CD4-positive, alpha-beta T cell treated with Interleukin-4 for 4 hours (primary cell): ENCODE measurements at regions not wholly inside any gene's neighbourhood (a gene's known extent, or its start where the extent isn't known, plus 50 kb on each side); places are given as distances from the start of the nearest gene placed in this dataset.
"Not testable (repeated sequence)": the region's sequence is repeated elsewhere in the genome, so short reads cannot be mapped to it uniquely, and the experiment has no call there.

Experiments used
- DNase-seq: peaks from one replicate; pipeline ENCODE4 v3.0.0-alpha.2; 2020

DNA sequence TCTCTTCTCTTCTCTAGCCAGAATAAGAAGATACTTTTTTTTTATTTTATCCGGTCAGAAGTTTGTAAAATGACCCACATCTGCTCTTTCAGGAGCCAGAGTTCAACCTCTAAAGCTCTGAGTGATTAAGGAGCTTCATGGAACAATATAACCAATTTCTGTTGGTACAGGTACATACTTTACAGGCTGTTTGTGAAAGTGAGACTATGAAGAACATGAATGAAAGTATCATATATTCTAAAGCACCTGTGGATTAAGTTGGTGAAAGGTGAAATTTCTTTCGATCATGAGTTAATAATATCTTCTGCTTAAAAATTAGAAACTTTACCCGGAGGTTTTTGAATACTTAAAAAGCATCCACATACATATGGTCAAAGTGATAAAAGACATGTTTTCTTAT lies 65.2 kb downstream of the DMRT2 start:
- DNase-seq = no peak

DNA sequence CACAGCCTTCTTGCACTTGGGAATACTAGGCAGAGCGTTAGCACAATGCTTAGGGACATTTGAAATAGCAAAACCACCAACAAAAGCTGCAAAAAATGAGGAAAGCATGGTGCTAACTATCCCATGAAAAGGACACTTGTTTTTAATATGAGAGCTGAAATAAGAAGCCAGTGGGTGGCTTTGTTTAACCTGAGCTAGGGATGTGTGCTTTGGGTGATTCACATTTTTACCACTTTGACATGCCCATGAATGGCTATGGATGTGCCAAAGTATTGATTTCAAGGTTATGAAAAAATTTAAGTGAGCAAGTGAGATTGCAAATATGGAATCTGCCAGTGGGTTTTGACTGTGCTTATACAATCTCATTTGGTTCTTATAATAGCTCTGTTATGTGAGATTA lies 67.3 kb downstream of the DMRT2 start:
- DNase-seq = no peak

DNA sequence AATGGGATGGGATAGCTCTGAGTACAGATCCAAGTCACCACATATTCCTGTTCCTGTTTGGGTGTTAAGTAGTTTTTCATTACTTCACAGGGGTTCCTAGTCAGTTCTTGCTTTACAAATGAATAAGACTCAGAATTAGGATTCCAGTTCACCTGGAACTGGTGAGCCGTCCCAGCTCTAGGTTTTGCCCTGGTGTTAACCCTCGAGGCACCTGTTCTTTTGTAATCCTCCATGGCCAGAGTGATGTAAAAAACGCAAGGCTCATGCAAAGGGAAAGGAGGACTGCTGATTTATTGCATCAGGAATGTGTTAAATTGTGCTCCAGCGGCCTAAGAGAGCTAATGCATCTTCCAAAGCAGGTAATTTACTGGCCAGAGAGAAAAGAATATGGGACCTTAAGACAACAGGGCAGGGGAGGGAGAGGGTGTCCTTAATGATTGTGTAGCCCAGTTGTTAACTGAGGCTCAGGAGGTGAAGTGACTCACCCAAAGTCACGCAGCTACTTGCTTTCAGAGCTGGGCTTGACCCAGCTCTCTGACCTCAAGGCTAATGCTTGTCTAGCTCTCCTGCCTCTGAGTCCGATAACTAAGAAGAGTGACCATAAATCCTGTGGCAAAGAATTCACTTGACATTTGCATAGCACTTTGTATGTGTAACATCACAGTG lies 70.5 kb downstream of the DMRT2 start:
- no peak for DNase-seq

DNA sequence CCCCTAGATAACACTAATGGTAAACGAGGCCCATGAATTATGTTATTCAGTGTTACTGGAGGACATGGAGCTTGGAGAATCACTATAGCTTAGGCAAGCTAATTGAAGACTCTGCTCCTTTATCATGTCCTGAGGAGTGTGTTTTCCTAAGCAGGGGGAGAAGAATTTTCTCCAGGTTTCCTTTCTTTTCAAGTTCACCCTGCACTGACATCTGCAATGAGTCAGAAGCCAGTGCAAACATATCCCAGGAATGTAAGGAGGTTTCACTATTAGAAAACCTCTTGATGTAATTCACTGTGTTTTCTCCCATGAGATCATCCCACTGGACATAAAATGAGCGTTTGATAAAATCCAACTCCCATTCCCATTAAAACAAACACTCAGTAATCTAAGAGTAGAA lies 75.6 kb downstream of the DMRT2 start:
- no peak for DNase-seq

DNA sequence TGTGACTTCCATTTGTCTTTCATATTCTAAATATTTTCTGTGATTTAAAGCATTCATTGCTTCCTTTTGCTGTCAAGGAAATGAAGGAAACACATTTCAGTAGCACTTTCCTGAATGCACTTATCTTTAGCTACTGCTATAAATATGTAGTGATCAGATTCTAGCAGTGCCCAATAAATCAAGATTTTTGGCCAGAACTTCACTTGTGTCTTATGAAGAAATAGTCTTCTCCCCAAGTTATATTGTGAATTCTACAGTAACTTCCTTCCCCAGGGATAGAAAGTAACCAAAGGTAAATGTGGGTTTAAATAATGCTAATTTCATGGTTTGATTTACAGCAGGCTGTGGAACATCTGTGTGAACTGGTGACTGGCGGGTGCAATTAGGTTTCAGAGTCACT lies 77.9 kb downstream of the DMRT2 start:
- no peak for DNase-seq

DNA sequence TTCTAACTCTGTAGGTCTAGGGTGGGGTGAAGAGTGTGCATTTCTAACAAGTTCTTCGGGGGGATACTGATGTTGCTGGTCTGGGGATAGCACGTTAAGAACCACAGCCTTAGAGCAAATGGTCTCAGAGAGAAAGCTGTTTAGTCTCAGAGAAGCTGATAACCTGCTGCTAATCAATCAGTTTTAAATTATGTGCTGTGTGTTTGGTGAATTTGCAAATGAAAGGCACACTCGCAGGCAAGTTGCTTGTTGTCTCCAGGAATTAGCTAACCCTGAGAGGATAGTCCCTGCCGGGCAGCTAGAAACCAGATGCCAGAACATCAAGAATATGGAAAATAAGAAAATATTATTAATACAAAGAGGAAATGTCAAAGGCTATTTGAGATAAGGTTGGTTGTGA lies 79.2 kb downstream of the DMRT2 start:
- no peak for DNase-seq

DNA sequence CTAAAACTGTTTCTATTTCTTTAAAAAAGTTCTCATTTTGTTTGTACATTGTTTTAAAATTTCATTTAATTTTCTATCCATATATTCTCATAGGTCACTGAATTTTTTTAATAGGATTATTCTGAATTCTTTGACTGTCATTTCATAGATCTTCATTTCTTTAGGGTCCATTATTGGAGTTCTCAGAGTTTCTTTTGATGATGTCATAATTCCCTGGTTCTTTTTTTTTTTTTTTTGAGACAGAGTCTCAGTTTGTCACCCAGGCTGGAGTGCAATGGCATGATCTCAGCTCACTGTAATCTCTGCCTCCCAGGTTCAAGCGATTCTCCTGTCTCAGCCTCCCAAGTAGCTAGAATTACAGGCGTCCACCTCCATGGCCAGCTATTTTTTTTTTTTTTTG lies 89.9 kb downstream of the DMRT2 start:
- DNase-seq = no peak

DNA sequence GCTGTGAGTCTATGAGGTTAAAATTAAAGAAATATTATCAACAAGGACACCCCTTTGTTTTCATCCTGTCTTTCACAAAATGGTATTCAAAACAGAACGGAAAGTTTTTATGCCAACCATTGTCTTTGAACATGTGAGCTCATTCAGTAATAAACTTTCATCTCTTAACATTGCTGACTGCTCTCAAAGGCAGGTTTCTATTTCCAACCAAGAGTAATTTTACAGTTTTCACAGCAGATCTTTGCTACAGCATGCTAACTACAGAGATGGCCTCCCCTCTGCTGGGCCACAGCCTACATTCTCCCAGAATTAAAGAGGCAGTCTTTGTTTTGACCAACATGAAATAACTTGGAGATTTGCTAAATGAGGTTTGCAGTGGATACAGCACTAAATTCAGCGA lies 101.5 kb downstream of the DMRT2 start:
- DNase-seq = no peak

DNA sequence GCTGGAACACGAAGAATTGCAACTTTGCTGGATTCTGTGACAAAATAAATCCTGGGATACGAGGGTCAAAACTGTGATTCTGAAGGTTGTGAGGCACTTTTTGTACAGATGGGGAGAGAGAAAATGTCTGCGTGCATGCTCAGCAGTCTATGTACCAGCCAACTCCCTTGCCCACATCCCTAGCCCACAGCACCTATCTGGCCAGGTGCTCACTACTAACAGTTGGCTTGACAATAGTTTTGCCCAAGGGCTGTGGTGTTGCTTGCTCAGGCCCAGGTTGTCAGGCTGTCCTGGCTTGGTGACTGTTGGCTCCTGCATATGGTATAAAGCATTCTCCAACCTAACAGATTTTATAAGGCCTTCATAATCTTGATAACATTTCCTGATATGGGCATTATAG lies 102.0 kb downstream of the DMRT2 start:
- DNase-seq = no peak

DNA sequence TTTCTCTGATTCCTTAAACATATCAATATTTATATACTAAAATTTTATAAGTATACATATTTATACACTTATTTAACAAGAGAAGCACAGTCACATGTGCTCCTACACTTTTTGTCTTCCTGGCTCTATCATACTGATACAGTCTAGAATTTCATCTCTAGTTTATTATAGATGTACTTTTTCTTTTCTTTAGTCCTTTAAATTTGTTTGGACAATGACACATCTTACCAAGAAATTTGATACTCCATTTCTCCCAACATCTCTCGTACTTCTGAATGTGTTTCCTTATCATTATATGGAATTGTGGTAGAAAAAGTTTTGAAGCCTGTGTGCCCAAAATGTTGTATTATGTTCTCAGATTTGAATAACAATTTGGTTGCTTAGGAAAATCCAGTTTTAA lies 104.6 kb downstream of the DMRT2 start:
- DNase-seq = no peak

DNA sequence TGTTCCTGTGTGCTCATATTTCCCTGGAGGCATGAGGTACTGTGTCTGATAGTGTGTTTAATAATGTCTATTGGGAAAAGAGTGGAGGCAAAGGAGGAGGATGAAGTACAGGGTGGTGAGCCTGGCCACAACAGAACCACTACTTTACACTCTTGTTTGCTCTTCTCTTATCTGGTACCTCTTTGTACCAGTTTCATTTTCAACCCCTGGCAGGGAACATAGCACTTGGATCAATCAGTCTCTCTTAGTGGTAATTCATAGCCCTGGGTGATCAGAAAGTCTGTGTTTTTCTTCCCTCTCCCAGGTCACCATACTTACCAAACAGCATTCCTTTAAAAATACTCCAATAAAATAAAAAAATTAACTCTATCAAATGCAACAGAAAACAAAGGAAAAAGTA lies 105.4 kb downstream of the DMRT2 start:
- no peak for DNase-seq

DNA sequence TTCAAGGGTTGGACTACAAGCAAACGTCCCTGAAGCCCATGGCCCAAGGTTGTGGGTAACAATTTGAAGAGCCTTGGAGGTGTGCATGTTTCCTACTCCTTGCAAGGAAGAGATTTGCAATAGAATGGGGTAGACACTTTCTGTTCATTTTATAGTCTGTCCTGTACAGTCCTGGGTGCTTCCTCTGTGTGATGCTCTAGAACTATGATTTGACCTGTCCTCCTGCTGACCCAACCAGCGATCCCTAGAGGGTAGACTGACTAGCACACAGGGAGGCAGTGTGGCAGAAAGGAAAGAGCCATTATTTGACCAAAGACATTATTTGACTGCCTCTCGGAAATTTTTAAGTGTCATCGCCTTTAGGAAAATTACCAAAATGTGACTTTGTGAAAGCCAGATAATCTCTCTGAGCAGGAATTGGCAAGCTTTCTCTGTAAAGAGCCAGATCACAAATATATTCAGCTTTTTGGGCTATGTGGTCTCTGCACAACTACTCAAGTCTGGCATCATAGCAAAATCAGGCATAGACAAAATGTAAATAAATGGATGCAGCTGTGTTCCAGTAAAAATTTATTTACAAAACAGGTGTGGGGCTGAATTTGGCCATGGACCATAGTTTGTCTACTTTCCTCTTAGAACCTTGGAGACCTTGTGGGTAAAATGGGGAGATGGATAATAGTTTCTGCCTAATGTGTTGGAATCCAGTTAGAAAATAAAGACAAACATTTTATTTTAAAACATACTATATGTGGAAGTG lies 106.8 kb downstream of the DMRT2 start:
- DNase-seq = no peak

DNA sequence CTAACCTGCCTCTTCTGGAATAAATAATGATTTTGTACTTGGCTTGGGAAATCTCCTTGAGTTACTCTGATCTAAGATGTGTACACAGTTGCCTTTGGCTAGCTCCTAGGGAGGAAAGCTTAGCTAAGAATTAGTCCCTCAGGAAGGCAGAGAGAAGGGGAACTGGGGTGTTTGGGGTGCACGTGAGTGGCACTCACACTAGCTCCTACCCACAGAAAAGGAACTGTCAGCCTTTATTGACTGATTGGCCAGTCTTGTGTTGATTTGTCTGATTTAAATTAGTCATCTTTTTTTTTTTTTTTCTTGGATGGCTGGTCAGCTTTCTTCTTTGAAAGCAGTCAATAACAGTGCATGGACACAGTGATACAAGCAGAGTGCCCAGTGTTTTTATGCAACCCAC lies 107.7 kb downstream of the DMRT2 start:
- no peak for DNase-seq

DNA sequence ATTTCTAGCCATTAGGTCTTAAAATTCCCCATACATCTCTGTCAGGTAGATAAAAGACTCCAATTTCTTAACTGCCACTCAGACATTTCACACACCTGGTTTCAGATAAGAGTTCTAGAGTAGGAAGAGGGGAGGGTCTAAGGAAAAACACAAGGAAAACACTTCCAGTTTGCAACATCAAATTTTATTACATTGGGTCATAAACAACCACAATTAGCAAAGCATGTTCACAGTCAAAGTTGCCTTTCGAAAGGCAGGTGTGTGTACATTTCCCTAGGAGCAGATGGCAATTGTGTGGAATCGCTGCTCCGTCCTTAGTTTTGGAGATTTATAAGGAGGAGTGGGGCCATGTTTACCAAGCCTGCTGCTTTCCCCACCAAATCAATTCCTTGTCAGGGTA lies 120.8 kb downstream of the DMRT2 start:
- DNase-seq = no peak

DNA sequence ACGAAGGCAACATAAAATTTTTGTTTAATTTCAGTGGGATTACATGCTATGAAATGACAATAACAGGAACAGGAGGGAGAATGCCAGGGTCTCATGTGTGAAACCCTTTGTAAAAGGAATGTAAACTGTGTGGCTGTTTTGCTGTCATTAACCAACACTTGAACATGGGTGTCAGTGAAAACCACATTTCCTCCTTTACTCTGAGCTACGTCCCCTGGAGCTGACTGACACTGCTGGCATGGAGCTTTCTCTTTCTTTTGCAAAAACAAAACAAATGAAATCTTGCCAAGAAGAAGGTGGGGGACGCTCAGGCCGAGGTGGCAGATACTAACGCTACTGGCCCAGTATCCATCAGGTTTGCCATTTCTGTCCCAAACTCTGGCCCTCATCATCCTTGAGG lies 121.4 kb downstream of the DMRT2 start:
- DNase-seq = no peak

DNA sequence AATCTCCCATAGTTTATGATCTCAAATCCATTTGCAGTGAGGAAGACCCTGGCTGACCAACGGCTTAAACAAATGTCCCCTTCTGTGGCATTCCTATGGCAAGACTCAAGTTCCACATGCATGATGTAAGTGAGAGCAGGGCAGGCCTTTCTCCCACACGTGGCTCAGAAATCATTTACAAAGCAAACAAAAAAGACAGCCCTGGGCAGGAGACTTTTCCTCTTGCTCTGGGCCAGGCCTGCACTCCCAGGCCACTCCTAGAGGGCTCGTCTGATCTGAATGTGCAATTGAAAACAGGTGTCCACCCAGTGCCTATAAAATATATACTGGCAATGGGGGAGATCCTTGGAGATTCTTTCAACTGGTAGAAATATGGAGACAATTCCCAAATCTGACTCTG lies 123.1 kb downstream of the DMRT2 start:
- no peak for DNase-seq

DNA sequence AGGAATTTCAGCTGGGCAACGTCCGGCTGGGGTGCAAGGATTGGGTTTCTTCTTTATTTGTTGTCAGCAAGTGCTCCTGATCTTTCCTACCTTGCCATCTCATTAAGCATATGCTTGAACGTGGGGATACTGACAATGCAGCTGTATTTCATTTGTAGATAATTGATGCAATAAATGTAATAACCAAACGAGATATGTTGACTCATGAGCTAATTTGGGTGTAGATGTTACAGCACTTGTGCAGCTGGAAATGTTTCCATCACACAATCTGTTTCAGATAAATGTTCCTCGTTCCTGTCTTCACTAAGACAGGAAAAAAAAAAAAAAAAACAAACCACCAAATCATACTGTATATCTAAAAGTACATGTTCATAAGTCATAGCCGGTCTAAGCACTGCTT lies 123.8 kb downstream of the DMRT2 start:
- no peak for DNase-seq

DNA sequence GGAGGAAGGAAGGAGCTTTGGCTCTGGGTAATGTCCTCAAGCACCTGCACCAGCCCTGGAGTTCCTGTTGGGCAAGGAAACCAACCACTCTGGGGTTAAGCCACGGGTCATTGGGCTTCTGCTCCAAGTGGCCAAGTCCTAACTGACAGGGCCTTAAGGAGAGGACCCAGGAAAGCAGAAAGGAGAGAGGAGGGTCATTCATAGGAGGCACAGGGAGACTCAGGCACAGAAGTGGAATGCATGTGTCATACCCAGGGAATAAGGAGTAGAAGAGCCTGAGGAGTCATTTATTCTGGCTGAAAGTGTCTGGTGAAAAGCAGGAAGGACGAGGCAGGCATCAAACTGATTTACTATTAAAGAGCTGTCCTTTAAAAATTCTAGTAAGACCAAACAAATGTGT lies 129.2 kb downstream of the DMRT2 start:
- DNase-seq = no peak

DNA sequence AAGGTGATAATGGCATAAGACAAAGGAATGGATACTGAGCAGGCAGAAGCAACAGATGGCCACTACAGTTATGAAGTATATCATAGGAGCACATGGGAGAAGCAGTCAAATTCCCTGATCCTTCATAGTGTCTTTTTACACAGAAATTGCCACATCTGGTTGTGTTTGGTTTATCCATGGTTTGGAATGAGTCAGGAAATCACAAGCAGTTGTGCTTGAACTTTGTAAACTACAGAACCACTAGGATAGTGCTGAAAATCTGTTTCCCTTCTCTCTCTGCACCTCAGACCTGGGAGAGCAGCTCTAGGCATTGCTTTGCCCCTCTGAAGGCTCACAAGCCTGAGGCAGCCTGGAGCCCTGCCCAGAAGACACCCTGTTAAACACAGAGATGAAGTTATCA lies 134.0 kb downstream of the DMRT2 start:
- DNase-seq = no peak

DNA sequence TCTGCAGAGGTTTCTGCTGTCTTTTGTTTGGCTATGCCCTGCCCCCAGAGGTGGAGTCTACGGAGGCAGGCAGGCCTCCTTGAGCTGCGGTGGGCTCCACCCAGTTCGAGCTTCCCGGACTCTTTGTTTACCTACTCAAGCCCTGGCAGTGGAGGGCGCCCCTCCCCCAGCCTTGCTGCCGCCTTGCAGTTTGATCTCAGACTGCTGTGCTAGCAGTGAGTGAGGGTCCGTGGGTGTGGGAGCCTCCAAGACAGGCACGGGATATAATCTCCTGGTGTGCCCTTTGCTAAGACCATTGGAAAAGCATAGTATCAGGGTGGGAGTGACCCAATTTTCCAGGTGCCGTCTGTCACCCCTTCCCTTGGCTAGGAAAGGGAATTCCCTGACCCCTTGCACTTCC lies 137.0 kb downstream of the DMRT2 start:
- not testable (repeated sequence) for DNase-seq

DNA sequence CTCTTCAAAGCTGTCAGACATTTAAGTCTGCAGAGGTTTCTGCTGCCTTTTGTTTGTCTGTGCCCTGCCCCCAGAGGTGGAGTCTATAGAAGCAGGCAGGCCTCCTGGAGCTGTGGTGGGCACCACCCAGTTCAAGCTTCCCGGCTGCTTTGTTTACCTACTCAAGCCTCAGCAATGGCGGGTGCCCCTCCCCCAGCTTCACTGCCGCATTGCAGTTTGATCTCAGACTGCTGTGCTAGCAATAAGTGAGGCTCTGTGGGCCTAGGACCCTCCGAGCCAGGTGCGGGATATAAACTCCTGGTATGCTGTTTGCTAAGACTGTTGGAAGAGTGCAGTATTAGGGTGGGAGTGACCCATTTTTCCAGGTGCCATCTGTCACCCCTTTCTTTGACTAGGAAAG lies 145.5 kb downstream of the DMRT2 start:
- DNase-seq = not testable (repeated sequence)

DNA sequence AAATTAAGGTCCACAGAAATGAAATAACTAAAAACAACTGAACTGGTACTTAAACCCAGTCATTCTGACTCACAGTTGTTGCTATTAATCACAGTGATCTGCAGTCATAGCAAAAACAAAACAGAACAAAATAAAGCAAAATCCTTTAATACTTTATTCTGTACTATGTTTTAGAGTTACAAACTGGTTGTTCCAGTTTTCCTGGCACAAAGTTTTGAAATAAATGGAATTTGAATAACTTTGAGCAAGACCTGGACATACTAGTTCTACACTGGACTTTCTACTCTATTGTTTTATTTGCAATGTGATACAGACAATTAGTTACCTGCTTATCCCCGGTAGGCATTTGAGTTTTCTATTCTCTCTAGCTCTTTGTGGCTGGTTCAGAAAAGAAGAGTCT lies 147.9 kb downstream of the DMRT2 start:
- no peak for DNase-seq

DNA sequence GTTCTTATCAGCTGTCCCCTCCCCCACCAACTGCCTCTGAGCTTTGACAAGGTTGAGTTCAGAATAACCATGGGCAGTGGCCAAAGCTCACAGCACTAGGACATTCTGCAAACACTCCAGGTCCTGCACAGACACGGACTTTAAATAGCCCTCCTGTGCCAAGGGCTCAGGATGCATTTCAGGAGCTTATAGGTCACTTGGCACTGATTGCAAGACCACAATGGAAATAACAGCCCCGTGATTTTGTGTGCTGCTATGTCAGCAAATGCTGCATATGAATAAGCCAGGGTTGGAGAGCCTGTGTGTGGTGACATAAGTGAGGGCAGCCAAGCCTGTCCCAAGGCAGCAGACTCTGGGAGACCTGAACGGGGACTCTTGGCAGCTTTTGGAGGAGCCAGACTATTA lies 150.7 kb downstream of the DMRT2 start:
- DNase-seq = no peak

DNA sequence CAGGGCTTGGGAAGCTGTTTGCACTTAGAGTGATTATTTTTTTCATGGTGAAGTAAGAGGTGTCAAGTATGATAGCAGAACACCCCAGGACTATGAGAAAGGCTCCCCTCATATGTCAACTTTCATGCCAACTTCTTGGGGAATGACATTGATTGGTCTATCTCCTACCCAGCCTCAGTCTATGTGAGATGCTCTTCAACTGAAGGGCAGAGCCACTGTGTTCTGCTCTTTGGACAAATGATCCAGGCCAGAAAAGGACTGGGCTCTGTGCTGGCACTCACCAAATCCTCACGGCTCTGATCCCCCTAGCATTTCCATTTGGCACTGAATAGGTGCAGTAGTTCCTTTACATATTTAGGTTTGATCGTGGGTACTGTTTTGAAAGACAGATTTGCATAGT lies 151.1 kb downstream of the DMRT2 start:
- no peak for DNase-seq

DNA sequence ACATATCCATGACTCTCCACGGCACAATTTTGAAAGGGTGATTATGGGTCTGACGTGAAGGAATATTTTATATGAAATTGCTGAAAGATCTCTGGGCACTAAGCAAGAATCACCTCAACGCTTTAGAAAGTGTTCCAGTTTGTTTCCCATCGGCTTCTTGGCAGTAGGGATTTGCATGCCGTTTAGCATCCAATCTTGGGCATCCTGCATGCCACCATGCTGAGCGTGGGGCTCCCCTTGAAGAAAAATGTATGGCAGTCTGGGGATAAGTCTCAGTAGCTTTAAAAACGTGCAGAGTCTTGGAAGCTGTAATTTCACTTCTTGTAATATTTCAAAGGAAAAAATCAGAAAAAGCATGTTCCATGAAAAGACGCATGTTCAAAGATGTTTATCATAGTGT lies 151.7 kb downstream of the DMRT2 start:
- no peak for DNase-seq
